Chondrocyte (in vitro differentiated cells): ENCODE measurements at regions not wholly inside any gene's neighbourhood (a gene's known extent, or its start where the extent isn't known, plus 50 kb on each side); places are given as distances from the start of the nearest gene placed in this dataset.

Experiments
- DNase-seq: peaks from one replicate; pipeline ENCODE4 v3.0.0; 2021; ENCODE audit warnings: mixed read lengths, low spot score
- H3K27ac Mint-ChIP-seq: one replicate; pipeline ENCODE4 v1.8.0; 2021; ENCODE audit warnings: mild to moderate bottlenecking, moderate library complexity, mixed read lengths; ENCODE audit not compliant: unreplicated experiment
- H3K27me3 Mint-ChIP-seq: 2 replicates; pipeline ENCODE4 v1.8.0; 2021; ENCODE audit warnings: low read depth, mixed read lengths
- H3K36me3 Mint-ChIP-seq: 2 replicates; pipeline ENCODE4 v1.8.0; 2021; ENCODE audit warnings: low read depth, mixed read lengths
- H3K4me1 Mint-ChIP-seq: 2 replicates; pipeline ENCODE4 v1.8.0; 2021; ENCODE audit warnings: low read depth, mild to moderate bottlenecking, mixed read lengths
- H3K4me3 Mint-ChIP-seq: one replicate; pipeline ENCODE4 v1.8.0; 2021; ENCODE audit warnings: mild to moderate bottlenecking, moderate library complexity, mixed read lengths; ENCODE audit not compliant: unreplicated experiment
- H3K9me3 Mint-ChIP-seq: 2 replicates; pipeline ENCODE4 v1.8.0; 2021; ENCODE audit warnings: low read depth, mixed read lengths
- CTCF ChIP-seq: fragments of 200-600 bp; sonication (generic); IDR thresholded peaks from 2 replicates; pipeline ENCODE4 v1.5.0; 2021; ENCODE audit warnings: antibody characterized with exemption, mild to moderate bottlenecking, moderate library complexity

- no peak overlapping the region for H3K27ac Mint-ChIP-seq
- H3K4me3 Mint-ChIP-seq: no peak overlapping the region
- DNase-seq: no peak
- peaks cover 2% of the 10 kb centered on the region for H3K9me3 Mint-ChIP-seq
- no peak for TF ChIP-seq CTCF
- no peaks in the 10 kb centered on the region for H3K4me1 Mint-ChIP-seq
- peaks cover 32% of the 10 kb centered on the region for H3K27me3 Mint-ChIP-seq
- H3K36me3 Mint-ChIP-seq: no peaks in the 10 kb centered on the region
These were observed 81.7 kb upstream of the CPLX2 start for GRCh38 chr5:175789670-175790069.

- Mint-ChIP-seq H3K4me3 (no peak overlapping the region), H3K27ac (no peak overlapping the region), H3K4me1 (no peaks in the 10 kb centered on the region), H3K27me3 (peaks cover 32% of the 10 kb centered on the region), H3K9me3 (peaks cover 2% of the 10 kb centered on the region), H3K36me3 (no peaks in the 10 kb centered on the region)
- no peak for DNase-seq
- no peak for TF ChIP-seq CTCF
These were observed 80.6 kb upstream of the CPLX2 start for GRCh38 chr5:175790796-175791195.

- no peak for DNase-seq
- peaks cover 6% of the 10 kb centered on the region for H3K4me1 Mint-ChIP-seq
- peaks cover 2% of the 10 kb centered on the region for H3K9me3 Mint-ChIP-seq
- H3K27me3 Mint-ChIP-seq: peaks cover 26% of the 10 kb centered on the region
- no peak overlapping the region for H3K27ac Mint-ChIP-seq
- no peak for TF ChIP-seq CTCF
- no peaks in the 10 kb centered on the region for H3K36me3 Mint-ChIP-seq
- no peak overlapping the region for H3K4me3 Mint-ChIP-seq
These were observed 75.4 kb upstream of the CPLX2 start for GRCh38 chr5:175795959-175796358.

- Mint-ChIP-seq H3K36me3 (no peaks in the 10 kb centered on the region), H3K4me3 (peak overlapping the region; percentile 42), H3K27ac (no peak overlapping the region), H3K4me1 (peaks cover 6% of the 10 kb centered on the region), H3K9me3 (no peaks in the 10 kb centered on the region), H3K27me3 (peaks cover 24% of the 10 kb centered on the region)
- peak; percentile 29 for TF ChIP-seq CTCF
- no peak for DNase-seq
These were observed 74.6 kb upstream of the CPLX2 start for GRCh38 chr5:175796536-175797499.

GRCh38 chr5:175797521-175798038 lies 73.8 kb upstream of the CPLX2 start:
- no peaks in the 10 kb centered on the region for H3K36me3 Mint-ChIP-seq
- H3K4me3 Mint-ChIP-seq: peak overlapping the region; percentile 42
- peaks cover 24% of the 10 kb centered on the region for H3K27me3 Mint-ChIP-seq
- peaks cover 6% of the 10 kb centered on the region for H3K4me1 Mint-ChIP-seq
- no peak for TF ChIP-seq CTCF
- H3K27ac Mint-ChIP-seq: no peak overlapping the region
- DNase-seq: no peak
- H3K9me3 Mint-ChIP-seq: no peaks in the 10 kb centered on the region
